ENCODE measurements at regions not wholly inside any gene's neighbourhood (a gene's known extent, or its start where the extent isn't known, plus 50 kb on each side); places are given as distances from the start of the nearest gene placed in this dataset.

GRCh38 chr6:41474213-41474933 lies 71.8 kb upstream of the FOXP4 start:
- DNase-seq: no peak

GRCh38 chr6:41475164-41475563 lies 71.0 kb upstream of the FOXP4 start:
- no peak for DNase-seq

GRCh38 chr6:41475737-41476357 lies 70.3 kb upstream of the FOXP4 start:
- no peak for DNase-seq

DNA sequence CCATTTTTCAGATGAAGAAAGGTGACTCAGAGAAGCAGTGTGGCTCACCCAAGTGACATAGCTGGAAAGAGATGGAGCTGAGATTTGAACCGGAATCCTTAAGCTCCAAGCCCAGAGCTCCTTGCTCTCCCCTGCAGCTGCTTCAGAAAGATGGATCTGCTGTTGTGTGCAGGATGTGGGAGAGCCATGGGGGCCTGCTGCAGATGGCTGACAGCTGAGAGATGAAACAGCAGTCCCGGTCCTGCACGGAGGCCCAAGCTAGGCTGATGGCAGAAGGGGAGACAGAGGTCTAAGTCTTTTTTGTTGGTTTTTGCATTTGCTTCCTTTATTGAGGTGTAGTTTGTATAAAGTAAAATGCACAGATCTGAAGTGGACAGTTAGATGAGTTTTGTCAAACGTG lies 69.8 kb upstream of the FOXP4 start:
- DNase-seq: no peak

DNA sequence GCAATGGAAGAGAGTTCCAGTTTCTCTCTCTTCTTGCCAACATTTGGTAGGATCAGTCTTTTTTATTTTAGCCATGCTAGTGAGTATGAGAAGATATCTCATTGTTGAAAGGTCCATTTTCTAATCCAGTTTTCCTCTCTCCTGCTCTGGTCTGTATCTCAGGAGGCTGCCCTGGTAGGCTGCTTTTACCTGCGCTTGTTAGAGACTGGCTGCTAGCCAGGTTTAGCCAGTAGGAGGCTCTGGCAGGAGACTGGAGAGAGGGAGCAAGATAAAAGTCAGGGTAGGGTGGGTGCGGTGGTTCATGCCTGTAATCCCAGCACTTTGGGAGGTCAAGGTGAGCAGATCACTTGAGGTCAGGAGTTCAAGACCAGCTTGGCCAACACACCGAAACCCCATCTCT lies 68.6 kb upstream of the FOXP4 start:
- no peak for DNase-seq

- no peak for DNase-seq
Measured at GRCh38 chr6:41483943-41484342, 62.2 kb upstream of the FOXP4 start.

- DNase-seq: no peak
Measured at GRCh38 chr6:41487860-41488432, 58.2 kb upstream of the FOXP4 start.

GRCh38 chr6:41488433-41489119 lies 57.6 kb upstream of the FOXP4 start:
- DNase-seq: no peak

- no peak for DNase-seq
Measured at GRCh38 chr6:41489120-41489851, 56.9 kb upstream of the FOXP4 start.

DNA sequence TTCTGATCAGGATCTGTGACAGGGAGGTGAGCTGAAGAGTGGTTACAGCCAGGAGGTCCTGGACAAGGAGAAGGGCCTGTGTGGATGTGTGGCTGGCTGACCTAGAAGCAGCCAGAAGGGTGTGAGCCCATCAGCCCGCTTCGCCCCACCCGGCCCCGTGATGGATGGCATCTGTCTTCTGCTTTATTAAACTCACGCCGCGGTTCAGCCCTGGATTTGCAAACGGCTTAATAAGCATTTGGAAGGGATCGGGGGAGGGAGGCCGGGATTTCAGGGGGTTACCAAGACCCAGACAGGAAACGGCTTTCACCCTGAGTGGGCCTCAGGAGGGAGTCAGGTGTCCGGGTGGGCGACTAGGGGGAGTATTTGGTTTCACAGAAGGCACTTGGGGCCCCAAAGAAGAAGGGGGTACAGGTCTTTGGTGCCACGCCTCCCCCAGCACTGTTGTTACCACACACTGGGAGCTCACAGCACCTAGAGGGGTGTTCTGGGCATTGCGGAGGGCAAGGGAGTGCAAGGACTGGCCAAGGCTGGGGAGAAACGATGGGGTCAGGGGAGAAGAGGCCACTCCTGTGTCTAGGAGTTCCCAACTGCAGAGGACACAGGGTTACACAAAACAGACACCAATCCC lies 53.8 kb upstream of the FOXP4 start:
- DNase-seq: no peak

DNA sequence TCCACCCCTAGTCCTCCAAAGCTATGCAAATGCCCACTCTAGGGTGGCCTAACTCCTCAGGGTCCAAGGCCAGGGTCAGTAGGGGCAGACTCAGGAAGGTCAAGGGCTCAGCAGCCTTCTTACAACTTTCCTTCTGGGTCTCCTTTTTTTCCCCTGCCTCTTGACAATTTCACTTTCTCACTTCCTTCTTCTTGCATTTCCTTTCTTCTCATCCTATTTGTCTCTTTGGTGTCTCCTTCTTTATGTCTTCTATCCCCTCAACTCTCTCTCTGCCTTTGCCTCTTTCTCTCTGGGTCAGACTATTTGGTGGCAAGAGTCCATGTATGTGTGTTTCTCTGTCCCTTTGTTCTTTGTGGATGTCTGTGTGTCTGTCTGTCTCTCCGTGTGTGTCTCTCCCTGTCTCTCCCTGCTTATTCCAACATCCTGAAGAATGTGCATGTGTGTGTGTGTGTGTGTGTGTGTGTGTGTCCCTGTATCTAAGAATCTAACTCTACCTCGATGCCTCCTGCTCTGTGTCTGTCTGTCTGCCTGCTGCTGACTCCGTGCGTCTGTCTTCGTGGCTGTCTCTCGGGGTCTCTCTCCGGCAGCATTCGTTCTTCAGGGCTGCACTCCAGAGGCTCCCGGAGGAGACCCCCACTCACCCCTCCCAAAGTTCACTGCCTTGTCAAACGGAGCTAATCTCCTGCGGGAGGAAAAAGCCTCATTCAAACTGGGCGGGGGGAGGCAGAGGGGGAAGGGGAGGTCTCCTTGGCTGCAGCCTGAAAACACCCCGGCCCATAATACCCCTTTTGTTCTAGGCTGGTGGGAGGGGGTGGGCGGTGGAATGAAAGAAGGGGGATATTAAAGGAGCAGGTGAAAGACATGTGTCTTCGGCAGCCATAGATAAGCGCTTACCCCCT lies 51.7 kb upstream of the FOXP4 start:
- DNase-seq: no peak
